Activated naive CD8-positive, alpha-beta T cell treated with anti-CD3 and anti-CD28 coated beads, Interleukin-2, amount 50 U/mL, for 24 hours (primary cell): ENCODE measurements at regions not wholly inside any gene's neighbourhood (a gene's known extent, or its start where the extent isn't known, plus 50 kb on each side); places are given as distances from the start of the nearest gene placed in this dataset.

Experiments
- ATAC-seq: fragments of 150-1000 bp; cut with Tn5 transposase; one replicate; pipeline ENCODE4 v1.10.0; 2021
- DNase-seq: peaks from one replicate; pipeline ENCODE4 v3.0.0; 2021
- H3K27ac Mint-ChIP-seq: one replicate; pipeline ENCODE4 v1.8.0; 2021; ENCODE audit warnings: mild to moderate bottlenecking, mixed read lengths
- H3K27me3 Mint-ChIP-seq: one replicate; pipeline ENCODE4 v1.8.0; 2021; ENCODE audit warnings: mixed read lengths
- H3K36me3 Mint-ChIP-seq: one replicate; pipeline ENCODE4 v1.8.0; 2021; ENCODE audit warnings: low read depth, mixed read lengths
- H3K4me1 Mint-ChIP-seq: one replicate; pipeline ENCODE4 v1.8.0; 2021; ENCODE audit warnings: mixed read lengths
- H3K4me3 Mint-ChIP-seq: one replicate; pipeline ENCODE4 v1.8.0; 2021; ENCODE audit warnings: mild to moderate bottlenecking, moderate library complexity, mixed read lengths
- H3K9me3 Mint-ChIP-seq: one replicate; pipeline ENCODE4 v1.8.0; 2021; ENCODE audit warnings: mixed read lengths

GRCh38 chr21:24298040-24298439 lies 1309.2 kb downstream of the MRPL39 start:
- no peak for ATAC-seq
- H3K4me3 Mint-ChIP-seq = no peak overlapping the region
- no peak for DNase-seq

GRCh38 chr21:24294171-24294570 lies 1313.1 kb downstream of the MRPL39 start:
- no peaks in the 10 kb centered on the region for H3K27me3 Mint-ChIP-seq
- peaks cover 7% of the 10 kb centered on the region for H3K4me1 Mint-ChIP-seq
- no peaks in the 10 kb centered on the region for H3K36me3 Mint-ChIP-seq
- no peak for ATAC-seq
- H3K27ac Mint-ChIP-seq = no peak overlapping the region
- no peak for DNase-seq
- no peak overlapping the region for H3K4me3 Mint-ChIP-seq
- no peaks in the 10 kb centered on the region for H3K9me3 Mint-ChIP-seq

More at GRCh38 chr21:24298040-24298439, 1309.2 kb downstream of the MRPL39 start:
- H3K9me3 Mint-ChIP-seq = no peaks in the 10 kb centered on the region
- H3K27me3 Mint-ChIP-seq = no peaks in the 10 kb centered on the region
- H3K36me3 Mint-ChIP-seq = no peaks in the 10 kb centered on the region
- no peaks in the 10 kb centered on the region for H3K4me1 Mint-ChIP-seq
- H3K27ac Mint-ChIP-seq = no peak overlapping the region

- Mint-ChIP-seq H3K27ac (no peak overlapping the region), H3K36me3 (no peaks in the 10 kb centered on the region), H3K27me3 (no peaks in the 10 kb centered on the region), H3K4me1 (peaks cover 7% of the 10 kb centered on the region), H3K4me3 (peak overlapping the region; percentile 9), H3K9me3 (no peaks in the 10 kb centered on the region)
- DNase-seq (peak; percentile 14), ATAC-seq (peak; percentile 69)
These were observed 1317.0 kb downstream of the MRPL39 start for GRCh38 chr21:24290151-24290833.

- peaks cover 7% of the 10 kb centered on the region for H3K4me1 Mint-ChIP-seq
- H3K27ac Mint-ChIP-seq = no peak overlapping the region
- no peaks in the 10 kb centered on the region for H3K36me3 Mint-ChIP-seq
- H3K9me3 Mint-ChIP-seq = no peaks in the 10 kb centered on the region
- no peaks in the 10 kb centered on the region for H3K27me3 Mint-ChIP-seq
- DNase-seq = no peak
- H3K4me3 Mint-ChIP-seq = no peak overlapping the region
- ATAC-seq = no peak
These were observed 1317.7 kb downstream of the MRPL39 start for GRCh38 chr21:24289539-24289938.

- Mint-ChIP-seq H3K27me3 (no peaks in the 10 kb centered on the region), H3K4me1 (no peaks in the 10 kb centered on the region), H3K9me3 (peaks cover 9% of the 10 kb centered on the region), H3K27ac (no peak overlapping the region), H3K36me3 (no peaks in the 10 kb centered on the region), H3K4me3 (no peak overlapping the region)
- DNase-seq (no peak), ATAC-seq (no peak)
These were observed 1326.7 kb downstream of the MRPL39 start for GRCh38 chr21:24280596-24280995.

GRCh38 chr21:24278711-24279110 lies 1328.6 kb downstream of the MRPL39 start:
- Mint-ChIP-seq H3K4me3 (no peak overlapping the region), H3K4me1 (no peaks in the 10 kb centered on the region), H3K9me3 (peaks cover 9% of the 10 kb centered on the region), H3K27ac (no peak overlapping the region), H3K36me3 (no peaks in the 10 kb centered on the region), H3K27me3 (no peaks in the 10 kb centered on the region)
- no peak for ATAC-seq
- DNase-seq = no peak

GRCh38 chr21:24276204-24276603 lies 1331.1 kb downstream of the MRPL39 start:
- DNase-seq = no peak
- Mint-ChIP-seq H3K4me3 (no peak overlapping the region), H3K9me3 (peaks cover 9% of the 10 kb centered on the region), H3K4me1 (no peaks in the 10 kb centered on the region), H3K27me3 (peaks cover 3% of the 10 kb centered on the region), H3K27ac (no peak overlapping the region), H3K36me3 (no peaks in the 10 kb centered on the region)
- no peak for ATAC-seq

GRCh38 chr21:24275616-24276015 lies 1331.7 kb downstream of the MRPL39 start:
- no peak overlapping the region for H3K4me3 Mint-ChIP-seq

GRCh38 chr21:24272521-24272938 lies 1334.8 kb downstream of the MRPL39 start:
- Mint-ChIP-seq H3K36me3 (no peaks in the 10 kb centered on the region), H3K9me3 (no peaks in the 10 kb centered on the region), H3K27ac (no peak overlapping the region), H3K27me3 (peaks cover 3% of the 10 kb centered on the region), H3K4me3 (no peak overlapping the region), H3K4me1 (no peaks in the 10 kb centered on the region)
- ATAC-seq (no peak), DNase-seq (no peak)

More at GRCh38 chr21:24275616-24276015, 1331.7 kb downstream of the MRPL39 start:
- no peaks in the 10 kb centered on the region for H3K36me3 Mint-ChIP-seq
- peaks cover 9% of the 10 kb centered on the region for H3K9me3 Mint-ChIP-seq
- H3K27me3 Mint-ChIP-seq = peaks cover 3% of the 10 kb centered on the region
- DNase-seq = no peak
- no peak overlapping the region for H3K27ac Mint-ChIP-seq
- no peaks in the 10 kb centered on the region for H3K4me1 Mint-ChIP-seq
- ATAC-seq = no peak

GRCh38 chr21:24265987-24266386 lies 1341.3 kb downstream of the MRPL39 start:
- H3K27me3 Mint-ChIP-seq = no peaks in the 10 kb centered on the region
- ATAC-seq = no peak
- no peaks in the 10 kb centered on the region for H3K9me3 Mint-ChIP-seq
- no peak overlapping the region for H3K27ac Mint-ChIP-seq
- DNase-seq = no peak
- H3K4me3 Mint-ChIP-seq = no peak overlapping the region
- no peaks in the 10 kb centered on the region for H3K36me3 Mint-ChIP-seq
- no peaks in the 10 kb centered on the region for H3K4me1 Mint-ChIP-seq

GRCh38 chr21:24260751-24261150 lies 1346.5 kb downstream of the MRPL39 start:
- no peaks in the 10 kb centered on the region for H3K36me3 Mint-ChIP-seq
- no peaks in the 10 kb centered on the region for H3K4me1 Mint-ChIP-seq
- H3K27ac Mint-ChIP-seq = no peak overlapping the region
- no peaks in the 10 kb centered on the region for H3K9me3 Mint-ChIP-seq
- H3K4me3 Mint-ChIP-seq = no peak overlapping the region
- DNase-seq (no peak), ATAC-seq (no peak)
- no peaks in the 10 kb centered on the region for H3K27me3 Mint-ChIP-seq

- no peaks in the 10 kb centered on the region for H3K27me3 Mint-ChIP-seq
- H3K4me3 Mint-ChIP-seq = no peak overlapping the region
- peaks cover 7% of the 10 kb centered on the region for H3K9me3 Mint-ChIP-seq
- H3K36me3 Mint-ChIP-seq = no peaks in the 10 kb centered on the region
- no peak for DNase-seq
- H3K27ac Mint-ChIP-seq = no peak overlapping the region
- ATAC-seq = no peak
- H3K4me1 Mint-ChIP-seq = no peaks in the 10 kb centered on the region
These were observed 1348.0 kb downstream of the MRPL39 start for GRCh38 chr21:24259241-24259640.

GRCh38 chr21:24255591-24255990 lies 1351.7 kb downstream of the MRPL39 start:
- no peaks in the 10 kb centered on the region for H3K27me3 Mint-ChIP-seq
- peaks cover 11% of the 10 kb centered on the region for H3K9me3 Mint-ChIP-seq
- no peak overlapping the region for H3K27ac Mint-ChIP-seq
- no peaks in the 10 kb centered on the region for H3K4me1 Mint-ChIP-seq
- no peak for ATAC-seq
- no peaks in the 10 kb centered on the region for H3K36me3 Mint-ChIP-seq
- H3K4me3 Mint-ChIP-seq = no peak overlapping the region
- no peak for DNase-seq

- no peaks in the 10 kb centered on the region for H3K4me1 Mint-ChIP-seq
- H3K27me3 Mint-ChIP-seq = no peaks in the 10 kb centered on the region
- no peak overlapping the region for H3K27ac Mint-ChIP-seq
- no peak overlapping the region for H3K4me3 Mint-ChIP-seq
- DNase-seq (no peak), ATAC-seq (no peak)
- H3K36me3 Mint-ChIP-seq = no peaks in the 10 kb centered on the region
- H3K9me3 Mint-ChIP-seq = no peaks in the 10 kb centered on the region
These were observed 1381.8 kb downstream of the MRPL39 start for GRCh38 chr21:24225431-24225830.

GRCh38 chr21:24224422-24224821 lies 1382.9 kb downstream of the MRPL39 start:
- H3K9me3 Mint-ChIP-seq = no peaks in the 10 kb centered on the region
- ATAC-seq (no peak), DNase-seq (no peak)
- no peak overlapping the region for H3K4me3 Mint-ChIP-seq
- no peaks in the 10 kb centered on the region for H3K4me1 Mint-ChIP-seq
- H3K36me3 Mint-ChIP-seq = no peaks in the 10 kb centered on the region
- no peak overlapping the region for H3K27ac Mint-ChIP-seq
- no peaks in the 10 kb centered on the region for H3K27me3 Mint-ChIP-seq

- Mint-ChIP-seq H3K9me3 (no peaks in the 10 kb centered on the region), H3K27me3 (no peaks in the 10 kb centered on the region), H3K27ac (no peak overlapping the region), H3K4me3 (no peak overlapping the region), H3K36me3 (no peaks in the 10 kb centered on the region), H3K4me1 (no peaks in the 10 kb centered on the region)
- ATAC-seq = no peak
- DNase-seq = no peak
These were observed 1383.7 kb downstream of the MRPL39 start for GRCh38 chr21:24223624-24224023.
